Fibroblast of mammary gland (primary cell): ENCODE measurements at regions not wholly inside any gene's neighbourhood (a gene's known extent, or its start where the extent isn't known, plus 50 kb on each side); places are given as distances from the start of the nearest gene placed in this dataset.
A peak's percentile ranks its signal among the peaks of the same experiment; 100 is the strongest.
"Not testable (repeated sequence)": the region's sequence is repeated elsewhere in the genome, so short reads cannot be mapped to it uniquely, and the experiment has no call there.

Source experiments
- DNase-seq: peaks from one replicate; pipeline ENCODE4 v3.0.0-alpha.2; 2010; ENCODE audit warnings: low read depth
- H3K4me3 ChIP-seq: 2 replicates; pipeline ENCODE4 v1.5.1; 2011; ENCODE audit warnings: low read depth, mild to moderate bottlenecking, low read length, moderate library complexity; ENCODE audit not compliant: control insufficient read depth
- TF ChIP-seq, protein P1 (sequence below): conservative IDR thresholded peaks from 2 replicates; pipeline ENCODE4 v1.5.1; 2011; ENCODE audit warnings: low read depth, low read length, inconsistent platforms; ENCODE audit not compliant: control insufficient read depth, insufficient read depth

DNA sequence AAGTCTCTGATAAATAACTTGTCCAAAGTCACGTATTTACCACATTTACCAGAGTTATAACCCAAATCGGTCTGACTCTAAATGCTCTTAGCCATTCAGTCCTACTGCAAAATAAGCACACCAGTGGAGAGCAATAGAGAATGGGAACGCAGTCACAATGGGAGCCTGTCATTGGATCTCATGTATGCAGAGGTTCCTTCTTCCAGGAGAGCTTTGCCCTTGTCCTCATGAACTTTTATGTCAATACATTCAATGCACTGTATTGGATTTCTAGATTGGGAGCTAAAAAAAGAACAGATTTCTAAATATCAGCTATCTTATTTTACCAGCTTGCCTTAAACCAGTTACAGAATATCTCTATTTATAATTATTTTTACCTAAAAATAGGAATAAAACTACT, 149.1 kb upstream of the CXXC4 start:
- DNase-seq = no peak
- no peak overlapping the region for H3K4me3 ChIP-seq
- TF ChIP-seq, protein P1, sequence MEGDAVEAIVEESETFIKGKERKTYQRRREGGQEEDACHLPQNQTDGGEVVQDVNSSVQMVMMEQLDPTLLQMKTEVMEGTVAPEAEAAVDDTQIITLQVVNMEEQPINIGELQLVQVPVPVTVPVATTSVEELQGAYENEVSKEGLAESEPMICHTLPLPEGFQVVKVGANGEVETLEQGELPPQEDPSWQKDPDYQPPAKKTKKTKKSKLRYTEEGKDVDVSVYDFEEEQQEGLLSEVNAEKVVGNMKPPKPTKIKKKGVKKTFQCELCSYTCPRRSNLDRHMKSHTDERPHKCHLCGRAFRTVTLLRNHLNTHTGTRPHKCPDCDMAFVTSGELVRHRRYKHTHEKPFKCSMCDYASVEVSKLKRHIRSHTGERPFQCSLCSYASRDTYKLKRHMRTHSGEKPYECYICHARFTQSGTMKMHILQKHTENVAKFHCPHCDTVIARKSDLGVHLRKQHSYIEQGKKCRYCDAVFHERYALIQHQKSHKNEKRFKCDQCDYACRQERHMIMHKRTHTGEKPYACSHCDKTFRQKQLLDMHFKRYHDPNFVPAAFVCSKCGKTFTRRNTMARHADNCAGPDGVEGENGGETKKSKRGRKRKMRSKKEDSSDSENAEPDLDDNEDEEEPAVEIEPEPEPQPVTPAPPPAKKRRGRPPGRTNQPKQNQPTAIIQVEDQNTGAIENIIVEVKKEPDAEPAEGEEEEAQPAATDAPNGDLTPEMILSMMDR = no peak

DNA sequence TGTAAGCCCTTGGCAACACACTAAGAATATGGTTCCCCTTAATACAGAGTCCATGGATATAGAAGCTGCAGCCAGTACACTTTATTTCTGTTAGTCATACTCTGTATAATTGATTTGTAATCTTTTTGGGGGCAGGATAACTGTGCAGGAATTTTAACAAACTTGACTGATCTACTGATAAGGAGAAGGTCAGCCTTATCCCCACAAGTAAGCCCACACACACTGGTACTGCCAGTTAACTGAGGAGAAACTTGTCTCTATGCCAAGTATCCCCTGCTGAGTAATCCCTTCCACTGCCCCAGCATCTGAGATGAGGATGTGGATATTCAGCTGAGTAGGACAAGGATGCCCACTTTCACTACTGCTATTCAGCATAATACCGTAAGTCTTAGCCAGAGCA, 154.9 kb upstream of the CXXC4 start:
- H3K4me3 ChIP-seq = no peak overlapping the region
- TF ChIP-seq, protein P1 = no peak
- no peak for DNase-seq

- not testable (repeated sequence) for DNase-seq, H3K4me3 ChIP-seq
Observed at GRCh38 chr4:104662269-104662668, 167.6 kb upstream of the CXXC4 start.

GRCh38 chr4:104677116-104677515, 182.4 kb upstream of the CXXC4 start:
- TF ChIP-seq, protein P1 = no peak
- DNase-seq = no peak
- H3K4me3 ChIP-seq = no peak overlapping the region

- no peak for DNase-seq
- TF ChIP-seq, protein P1 = no peak
- H3K4me3 ChIP-seq = no peak overlapping the region
Observed at GRCh38 chr4:104682311-104682710, 187.6 kb upstream of the CXXC4 start.

- H3K4me3 ChIP-seq = no peak overlapping the region
- TF ChIP-seq, protein P1 = peak; percentile 54
- DNase-seq = peak; percentile 47
Observed at GRCh38 chr4:104693601-104694201, 199.0 kb upstream of the CXXC4 start.

- H3K4me3 ChIP-seq = no peak overlapping the region
- no peak for DNase-seq
- TF ChIP-seq, protein P1 = no peak
Observed at GRCh38 chr4:104716584-104716983, 221.9 kb upstream of the CXXC4 start.
